SK-N-SH treated with all-trans-retinoic acid at 6 μM for 48 hours (cell line): ENCODE measurements at regions not wholly inside any gene's neighbourhood (a gene's known extent, or its start where the extent isn't known, plus 50 kb on each side); places are given as distances from the start of the nearest gene placed in this dataset.

Experiments
- ATAC-seq: fragments of 200-7000 bp; cut with Tn5 transposase; 3 replicates; pipeline ENCODE4 v1.9.1; 2020; ENCODE audit warnings: mild to moderate bottlenecking, moderate library complexity
- CSDC2 ChIP-seq: fragments of 250-450 bp; sonication (Bioruptor Pico); IDR thresholded peaks from 2 replicates; pipeline ENCODE4 v1.5.0; 2020; ENCODE audit warnings: mild to moderate bottlenecking, moderate library complexity
- ESRRG ChIP-seq: fragments of 250-450 bp; sonication (Bioruptor Pico); IDR thresholded peaks from 2 replicates; pipeline ENCODE4 v1.6.1; 2021; ENCODE audit warnings: mild to moderate bottlenecking
- ISL1 ChIP-seq: fragments of 250-450 bp; sonication (Bioruptor Pico); IDR thresholded peaks from 2 replicates; pipeline ENCODE4 v2.1.2; 2022; ENCODE audit warnings: mild to moderate bottlenecking, moderate library complexity
- PATZ1 ChIP-seq: fragments of 250-450 bp; sonication (Bioruptor Pico); IDR thresholded peaks from 2 replicates; pipeline ENCODE4 v1.8.0; 2020; ENCODE audit warnings: mild to moderate bottlenecking, moderate library complexity, borderline replicate concordance
- PPARA ChIP-seq: fragments of 250-450 bp; sonication (Bioruptor Pico); IDR thresholded peaks from 2 replicates; pipeline ENCODE4 v1.5.0; 2020; ENCODE audit warnings: mild to moderate bottlenecking, borderline replicate concordance
- RARB ChIP-seq: fragments of 250-450 bp; sonication (Bioruptor Pico); IDR thresholded peaks from 2 replicates; pipeline ENCODE4 v1.8.0; 2021; ENCODE audit warnings: mild to moderate bottlenecking, moderate library complexity
- SNAI2 ChIP-seq: fragments of 250-450 bp; sonication (Bioruptor Pico); IDR thresholded peaks from 2 replicates; pipeline ENCODE4 v1.5.0; 2020; ENCODE audit warnings: mild to moderate bottlenecking, moderate library complexity
- TCF4 ChIP-seq: fragments of 250-450 bp; sonication (Bioruptor Pico); IDR thresholded peaks from 2 replicates; pipeline ENCODE4 v1.8.0; 2021; ENCODE audit warnings: mild to moderate bottlenecking, moderate library complexity, borderline replicate concordance
- TOX ChIP-seq: fragments of 250-450 bp; sonication (Bioruptor Pico); IDR thresholded peaks from 2 replicates; pipeline ENCODE4 v1.8.0; 2021; ENCODE audit warnings: mild to moderate bottlenecking, moderate library complexity, borderline replicate concordance
- ZC3H10 ChIP-seq: fragments of 250-450 bp; sonication (Bioruptor Pico); IDR thresholded peaks from 2 replicates; pipeline ENCODE4 v1.5.1; 2021; ENCODE audit warnings: mild to moderate bottlenecking, moderate library complexity
- ZFP3 ChIP-seq: fragments of 250-450 bp; sonication (Bioruptor Pico); IDR thresholded peaks from 2 replicates; pipeline ENCODE4 v1.5.0; 2020; ENCODE audit warnings: mild to moderate bottlenecking, moderate library complexity
- ZNF8 ChIP-seq: fragments of 450-650 bp; formaldehyde crosslinking; IDR thresholded peaks from 2 replicates; pipeline ENCODE4 v1.5.0; 2020; ENCODE audit warnings: mild to moderate bottlenecking, moderate library complexity
- TF ChIP-seq, protein P1 (sequence below): fragments of 250-450 bp; sonication (Bioruptor Pico); IDR thresholded peaks from 2 replicates; pipeline ENCODE4 v1.5.1; 2021; ENCODE audit warnings: mild to moderate bottlenecking, moderate library complexity
- TF ChIP-seq, protein P2 (sequence below): fragments of 250-450 bp; sonication (Bioruptor Pico); IDR thresholded peaks from 2 replicates; pipeline ENCODE4 v1.5.0; 2020; ENCODE audit warnings: mild to moderate bottlenecking, moderate library complexity
- TF ChIP-seq, protein P3 (sequence below): fragments of 250-450 bp; sonication (Bioruptor Pico); IDR thresholded peaks from 2 replicates; pipeline ENCODE4 v1.5.1; 2020; ENCODE audit warnings: low read depth, mild to moderate bottlenecking, moderate library complexity

- ATAC-seq: no peak
- TF ChIP-seq, protein P1, sequence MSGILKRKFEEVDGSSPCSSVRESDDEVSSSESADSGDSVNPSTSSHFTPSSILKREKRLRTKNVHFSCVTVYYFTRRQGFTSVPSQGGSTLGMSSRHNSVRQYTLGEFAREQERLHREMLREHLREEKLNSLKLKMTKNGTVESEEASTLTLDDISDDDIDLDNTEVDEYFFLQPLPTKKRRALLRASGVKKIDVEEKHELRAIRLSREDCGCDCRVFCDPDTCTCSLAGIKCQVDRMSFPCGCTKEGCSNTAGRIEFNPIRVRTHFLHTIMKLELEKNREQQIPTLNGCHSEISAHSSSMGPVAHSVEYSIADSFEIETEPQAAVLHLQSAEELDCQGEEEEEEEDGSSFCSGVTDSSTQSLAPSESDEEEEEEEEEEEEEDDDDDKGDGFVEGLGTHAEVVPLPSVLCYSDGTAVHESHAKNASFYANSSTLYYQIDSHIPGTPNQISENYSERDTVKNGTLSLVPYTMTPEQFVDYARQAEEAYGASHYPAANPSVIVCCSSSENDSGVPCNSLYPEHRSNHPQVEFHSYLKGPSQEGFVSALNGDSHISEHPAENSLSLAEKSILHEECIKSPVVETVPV: no peak
- TF ChIP-seq PPARA (CRISPR knock-in tag) (no peak), RARB (no peak), TCF4 (CRISPR knock-in tag) (no peak), TOX (CRISPR knock-in tag) (no peak), ZNF8 (no peak), ESRRG (CRISPR knock-in tag) (no peak)
- TF ChIP-seq, protein P2, sequence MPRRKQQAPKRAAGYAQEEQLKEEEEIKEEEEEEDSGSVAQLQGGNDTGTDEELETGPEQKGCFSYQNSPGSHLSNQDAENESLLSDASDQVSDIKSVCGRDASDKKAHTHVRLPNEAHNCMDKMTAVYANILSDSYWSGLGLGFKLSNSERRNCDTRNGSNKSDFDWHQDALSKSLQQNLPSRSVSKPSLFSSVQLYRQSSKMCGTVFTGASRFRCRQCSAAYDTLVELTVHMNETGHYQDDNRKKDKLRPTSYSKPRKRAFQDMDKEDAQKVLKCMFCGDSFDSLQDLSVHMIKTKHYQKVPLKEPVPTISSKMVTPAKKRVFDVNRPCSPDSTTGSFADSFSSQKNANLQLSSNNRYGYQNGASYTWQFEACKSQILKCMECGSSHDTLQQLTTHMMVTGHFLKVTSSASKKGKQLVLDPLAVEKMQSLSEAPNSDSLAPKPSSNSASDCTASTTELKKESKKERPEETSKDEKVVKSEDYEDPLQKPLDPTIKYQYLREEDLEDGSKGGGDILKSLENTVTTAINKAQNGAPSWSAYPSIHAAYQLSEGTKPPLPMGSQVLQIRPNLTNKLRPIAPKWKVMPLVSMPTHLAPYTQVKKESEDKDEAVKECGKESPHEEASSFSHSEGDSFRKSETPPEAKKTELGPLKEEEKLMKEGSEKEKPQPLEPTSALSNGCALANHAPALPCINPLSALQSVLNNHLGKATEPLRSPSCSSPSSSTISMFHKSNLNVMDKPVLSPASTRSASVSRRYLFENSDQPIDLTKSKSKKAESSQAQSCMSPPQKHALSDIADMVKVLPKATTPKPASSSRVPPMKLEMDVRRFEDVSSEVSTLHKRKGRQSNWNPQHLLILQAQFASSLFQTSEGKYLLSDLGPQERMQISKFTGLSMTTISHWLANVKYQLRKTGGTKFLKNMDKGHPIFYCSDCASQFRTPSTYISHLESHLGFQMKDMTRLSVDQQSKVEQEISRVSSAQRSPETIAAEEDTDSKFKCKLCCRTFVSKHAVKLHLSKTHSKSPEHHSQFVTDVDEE (CRISPR knock-in tag): no peak
These were observed 158.9 kb upstream of the HDAC9 start for GRCh38 chr7:18336626-18337025.

DNA sequence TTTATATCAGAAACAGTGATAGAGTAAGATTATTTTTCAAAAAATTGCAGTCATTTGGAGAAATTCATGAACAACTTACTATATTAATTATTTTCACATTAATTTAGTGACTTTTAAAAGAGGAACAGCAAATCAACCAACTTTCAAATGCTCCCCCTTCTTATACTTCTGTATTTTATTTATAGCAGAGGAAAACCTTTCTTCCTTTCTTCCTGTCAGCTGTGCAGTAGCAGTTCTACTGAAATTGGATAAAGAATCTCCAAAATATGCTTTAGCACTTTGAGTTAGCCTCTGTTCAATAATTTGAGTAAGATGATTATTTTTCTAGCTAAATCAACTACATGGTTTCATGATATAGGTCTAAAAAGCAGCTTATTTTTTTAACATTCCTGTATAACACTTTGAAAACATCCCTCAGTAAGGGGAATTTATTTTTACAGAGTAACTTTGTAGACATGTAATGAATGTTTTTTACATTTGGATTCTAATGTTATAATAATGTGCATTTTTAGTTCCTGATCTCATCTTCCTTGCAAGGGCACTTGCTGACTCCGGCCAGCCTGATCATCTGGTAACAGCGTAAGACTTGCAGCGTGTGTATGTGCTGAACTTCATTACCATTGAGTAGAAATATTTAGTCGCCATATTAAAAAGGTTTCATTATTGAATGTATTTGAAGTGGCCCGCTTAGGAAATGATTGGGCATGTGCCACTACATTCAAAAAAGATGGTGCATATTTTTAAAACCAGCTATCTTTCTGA lies 158.3 kb upstream of the HDAC9 start:
- TF ChIP-seq TOX (CRISPR knock-in tag) (no peak), CSDC2 (CRISPR knock-in tag) (no peak), TCF4 (CRISPR knock-in tag) (no peak), ZC3H10 (no peak), ZNF8 (no peak), PATZ1 (CRISPR knock-in tag) (no peak), SNAI2 (no peak), PPARA (CRISPR knock-in tag) (no peak), ZFP3 (CRISPR knock-in tag) (no peak)
- TF ChIP-seq, protein P3, sequence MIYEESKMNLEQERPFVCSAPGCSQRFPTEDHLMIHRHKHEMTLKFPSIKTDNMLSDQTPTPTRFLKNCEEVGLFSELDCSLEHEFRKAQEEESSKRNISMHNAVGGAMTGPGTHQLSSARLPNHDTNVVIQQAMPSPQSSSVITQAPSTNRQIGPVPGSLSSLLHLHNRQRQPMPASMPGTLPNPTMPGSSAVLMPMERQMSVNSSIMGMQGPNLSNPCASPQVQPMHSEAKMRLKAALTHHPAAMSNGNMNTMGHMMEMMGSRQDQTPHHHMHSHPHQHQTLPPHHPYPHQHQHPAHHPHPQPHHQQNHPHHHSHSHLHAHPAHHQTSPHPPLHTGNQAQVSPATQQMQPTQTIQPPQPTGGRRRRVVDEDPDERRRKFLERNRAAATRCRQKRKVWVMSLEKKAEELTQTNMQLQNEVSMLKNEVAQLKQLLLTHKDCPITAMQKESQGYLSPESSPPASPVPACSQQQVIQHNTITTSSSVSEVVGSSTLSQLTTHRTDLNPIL (CRISPR knock-in tag): no peak
- TF ChIP-seq, protein P2 (CRISPR knock-in tag): no peak
- TF ChIP-seq, protein P1: no peak
- no peak for ATAC-seq

DNA sequence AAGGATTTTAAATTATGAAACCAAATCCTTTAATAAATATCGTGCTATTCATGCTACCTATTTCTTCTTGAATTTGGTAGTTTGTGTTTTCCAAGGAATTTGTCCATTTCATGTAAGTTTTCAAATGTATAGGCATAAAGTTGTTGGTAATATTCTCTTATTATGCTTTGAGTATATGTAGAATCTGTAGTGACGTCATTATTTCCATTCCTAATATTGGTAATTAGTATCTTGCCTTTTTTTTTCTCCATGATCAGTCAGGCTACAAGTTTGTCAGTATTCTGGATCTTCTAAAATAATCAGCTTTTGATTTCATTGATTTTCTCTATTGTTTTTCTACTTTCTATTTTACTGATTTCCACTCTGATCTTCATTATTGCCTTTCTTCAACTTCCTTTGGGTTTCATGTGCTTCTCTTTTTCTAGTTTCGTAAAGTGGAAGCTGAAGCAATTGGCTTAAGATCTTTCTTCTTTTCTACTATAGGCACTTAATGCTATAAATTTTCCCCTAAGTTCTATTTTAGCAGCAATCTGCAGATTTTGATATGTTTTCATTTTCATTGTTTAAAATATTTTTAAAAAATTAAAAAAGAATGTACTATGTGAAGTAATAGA lies 156.5 kb upstream of the HDAC9 start:
- TF ChIP-seq ISL1 (CRISPR knock-in tag) (no peak), CSDC2 (CRISPR knock-in tag) (no peak)
- ATAC-seq: no peak
